ENCODE measurements at regions not wholly inside any gene's neighbourhood (a gene's known extent, or its start where the extent isn't known, plus 50 kb on each side); places are given as distances from the start of the nearest gene placed in this dataset.

- no peak for TF ChIP-seq CTCF (IDR thresholded peaks at IDR 0.05)
- no peak for TF ChIP-seq POLR2A (IDR thresholded peaks at IDR 0.05)
These were observed 234.3 kb downstream of the HS3ST1 start for GRCh38 chr4:11194431-11194830.

All from body of pancreas (tissue), 4 donors.